ENCODE measurements at regions not wholly inside any gene's neighbourhood (a gene's known extent, or its start where the extent isn't known, plus 50 kb on each side); places are given as distances from the start of the nearest gene placed in this dataset.

DNA sequence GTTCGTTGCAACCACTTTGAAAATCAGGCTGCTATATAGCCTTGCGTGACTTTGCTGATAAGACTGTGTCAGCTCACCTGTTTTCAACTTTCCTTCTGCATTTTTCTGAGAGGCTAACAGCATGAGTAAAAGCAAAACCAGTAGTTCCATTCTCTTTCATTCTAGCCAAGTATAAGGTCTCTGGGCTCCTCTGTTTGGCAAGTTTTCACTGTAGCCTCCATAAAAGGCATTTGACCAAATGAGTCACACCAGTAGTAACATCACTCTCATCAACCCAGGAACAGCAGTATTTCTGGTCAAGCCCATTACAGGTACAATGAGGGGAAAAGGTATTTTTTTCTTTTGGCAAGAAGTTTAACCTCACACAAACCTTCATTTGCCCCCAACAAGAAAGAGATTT, 1149.8 kb upstream of the MIR17HG start:
- TF ChIP-seq, protein P1, sequence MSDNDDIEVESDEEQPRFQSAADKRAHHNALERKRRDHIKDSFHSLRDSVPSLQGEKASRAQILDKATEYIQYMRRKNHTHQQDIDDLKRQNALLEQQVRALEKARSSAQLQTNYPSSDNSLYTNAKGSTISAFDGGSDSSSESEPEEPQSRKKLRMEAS (IDR thresholded peaks at IDR 0.05): no peak
- TF ChIP-seq, protein P2, sequence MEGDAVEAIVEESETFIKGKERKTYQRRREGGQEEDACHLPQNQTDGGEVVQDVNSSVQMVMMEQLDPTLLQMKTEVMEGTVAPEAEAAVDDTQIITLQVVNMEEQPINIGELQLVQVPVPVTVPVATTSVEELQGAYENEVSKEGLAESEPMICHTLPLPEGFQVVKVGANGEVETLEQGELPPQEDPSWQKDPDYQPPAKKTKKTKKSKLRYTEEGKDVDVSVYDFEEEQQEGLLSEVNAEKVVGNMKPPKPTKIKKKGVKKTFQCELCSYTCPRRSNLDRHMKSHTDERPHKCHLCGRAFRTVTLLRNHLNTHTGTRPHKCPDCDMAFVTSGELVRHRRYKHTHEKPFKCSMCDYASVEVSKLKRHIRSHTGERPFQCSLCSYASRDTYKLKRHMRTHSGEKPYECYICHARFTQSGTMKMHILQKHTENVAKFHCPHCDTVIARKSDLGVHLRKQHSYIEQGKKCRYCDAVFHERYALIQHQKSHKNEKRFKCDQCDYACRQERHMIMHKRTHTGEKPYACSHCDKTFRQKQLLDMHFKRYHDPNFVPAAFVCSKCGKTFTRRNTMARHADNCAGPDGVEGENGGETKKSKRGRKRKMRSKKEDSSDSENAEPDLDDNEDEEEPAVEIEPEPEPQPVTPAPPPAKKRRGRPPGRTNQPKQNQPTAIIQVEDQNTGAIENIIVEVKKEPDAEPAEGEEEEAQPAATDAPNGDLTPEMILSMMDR (IDR thresholded peaks at IDR 0.05; ENCODE audit: low read depth, low read length, missing input control): no peak

All from liver (tissue), 2 donors.